GM12891 (cell line): ENCODE measurements at regions not wholly inside any gene's neighbourhood (a gene's known extent, or its start where the extent isn't known, plus 50 kb on each side); places are given as distances from the start of the nearest gene placed in this dataset.

ENCODE experiments used
- PAX5 ChIP-seq: IDR thresholded peaks from 2 replicates; pipeline ENCODE4 v1.6.1; 2011; ENCODE audit warnings: low read length, moderate library complexity, mild to moderate bottlenecking; ENCODE audit not compliant: insufficient read depth, severe bottlenecking
- POLR2A ChIP-seq: IDR thresholded peaks from 2 replicates; pipeline ENCODE4 v1.6.1; 2011; ENCODE audit warnings: low read depth, low read length, control low read depth
- POLR2AphosphoS5 ChIP-seq: IDR thresholded peaks from 2 replicates; pipeline ENCODE4 v1.6.1; 2011; ENCODE audit warnings: low read depth, low read length, control low read depth
- SPI1 ChIP-seq: IDR thresholded peaks from 2 replicates; pipeline ENCODE4 v1.6.1; 2011; ENCODE audit warnings: low read depth, low read length, control low read depth
- TAF1 ChIP-seq: IDR thresholded peaks from 2 replicates; pipeline ENCODE4 v1.6.1; 2011; ENCODE audit warnings: low read depth, low read length, control low read depth

GRCh38 chr9:93843396-93843795, 111.8 kb downstream of the BARX1 start:
- TF ChIP-seq POLR2A (no peak), TAF1 (no peak), POLR2AphosphoS5 (no peak), SPI1 (no peak), PAX5 (no peak)
